Activated T-cell treated with anti-CD3 and anti-CD28 coated beads, Interleukin-2, amount 50 U/mL, for 48 hours (primary cell): ENCODE measurements at regions not wholly inside any gene's neighbourhood (a gene's known extent, or its start where the extent isn't known, plus 50 kb on each side); places are given as distances from the start of the nearest gene placed in this dataset.

Source experiments
- DNase-seq, 2 experiments: peaks; one replicate each; pipeline ENCODE4 v3.0.0-alpha.2; 2020

DNA sequence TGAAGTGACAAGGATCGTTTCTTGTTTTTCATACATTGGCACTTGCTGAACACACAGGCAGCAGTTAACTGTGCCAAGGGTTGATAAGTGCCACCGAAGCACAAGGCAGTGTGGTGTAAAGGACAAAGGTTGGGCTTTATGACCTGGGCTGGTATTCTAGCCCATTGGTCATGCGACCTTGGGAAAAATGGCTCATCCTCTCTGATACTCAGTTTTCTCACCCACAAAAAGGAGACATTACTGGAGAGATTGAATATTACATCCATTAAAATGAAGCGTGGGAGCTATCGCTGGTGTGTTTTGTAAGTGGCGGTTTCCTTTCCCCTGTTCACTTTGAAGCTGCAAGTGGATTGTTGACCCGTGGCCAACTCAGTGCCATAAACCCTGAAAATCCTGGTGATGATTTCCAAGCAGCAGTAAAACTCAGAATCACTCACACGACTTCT lies 216.9 kb downstream of the HAPSTR1 start:
- no peak for DNase-seq

DNA sequence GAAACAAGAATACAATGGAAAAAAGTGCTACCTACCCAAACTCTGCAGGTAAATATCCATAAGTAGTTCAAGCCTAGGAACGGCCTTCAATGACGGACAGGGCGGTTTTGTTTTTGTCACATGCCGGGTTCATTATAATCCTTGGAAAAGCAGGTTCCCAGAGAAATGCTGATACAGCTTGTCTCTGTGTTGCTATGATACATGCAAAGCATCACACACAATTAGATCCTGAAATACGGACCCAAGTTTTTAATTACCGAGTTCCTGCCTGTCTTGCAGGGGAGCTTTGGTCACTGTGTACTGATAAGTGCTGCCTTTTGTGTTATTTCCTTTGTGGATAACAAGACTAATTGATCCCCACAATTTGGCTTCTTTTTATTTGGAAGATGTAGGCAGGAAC lies 217.4 kb downstream of the HAPSTR1 start:
- DNase-seq, result no peak

DNA sequence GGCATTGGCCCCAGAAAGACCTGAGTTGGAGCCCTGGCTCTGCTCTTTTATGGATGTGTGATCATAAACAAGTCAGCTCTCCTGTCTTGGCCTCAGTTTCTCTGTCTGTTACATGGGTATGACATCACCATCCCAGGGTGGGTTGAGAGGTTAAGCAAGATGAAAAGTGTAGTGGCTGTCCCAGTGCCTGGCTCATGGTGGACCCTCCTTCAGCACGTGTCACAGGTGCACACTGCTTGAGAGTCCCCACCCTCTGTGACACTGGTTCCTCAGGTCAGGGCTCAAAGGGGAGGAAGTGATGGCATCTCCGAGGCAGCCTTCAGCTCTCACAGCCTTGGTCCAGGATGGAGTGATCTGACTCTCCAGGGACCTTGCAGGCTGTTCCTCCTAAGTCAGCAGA lies 218.4 kb downstream of the HAPSTR1 start:
- DNase-seq, result no peak

GRCh38 chr16:9311303-9311954 lies 220.0 kb downstream of the HAPSTR1 start:
- DNase-seq, result no peak

DNA sequence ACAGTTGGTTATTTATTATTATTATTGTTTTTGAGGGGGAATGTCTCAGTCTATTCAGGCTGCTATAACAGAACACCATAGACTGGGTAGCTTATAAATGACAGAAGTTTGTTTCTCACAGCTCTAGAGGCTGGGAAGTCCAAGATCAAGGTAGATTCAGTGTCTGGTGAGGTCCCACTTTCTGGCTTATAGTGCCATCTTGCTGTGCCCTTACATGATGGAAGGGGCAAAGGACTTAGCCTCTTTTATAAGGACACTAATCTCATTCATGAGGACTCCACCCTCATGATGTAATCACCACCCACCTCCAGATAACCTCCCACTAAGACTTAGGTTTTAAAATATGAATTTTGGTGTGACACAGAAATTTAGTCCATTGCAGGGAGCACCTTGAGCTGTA lies 224.6 kb downstream of the HAPSTR1 start:
- DNase-seq, result no peak

GRCh38 chr16:9316615-9317014 lies 225.2 kb downstream of the HAPSTR1 start:
- no peak for DNase-seq

DNA sequence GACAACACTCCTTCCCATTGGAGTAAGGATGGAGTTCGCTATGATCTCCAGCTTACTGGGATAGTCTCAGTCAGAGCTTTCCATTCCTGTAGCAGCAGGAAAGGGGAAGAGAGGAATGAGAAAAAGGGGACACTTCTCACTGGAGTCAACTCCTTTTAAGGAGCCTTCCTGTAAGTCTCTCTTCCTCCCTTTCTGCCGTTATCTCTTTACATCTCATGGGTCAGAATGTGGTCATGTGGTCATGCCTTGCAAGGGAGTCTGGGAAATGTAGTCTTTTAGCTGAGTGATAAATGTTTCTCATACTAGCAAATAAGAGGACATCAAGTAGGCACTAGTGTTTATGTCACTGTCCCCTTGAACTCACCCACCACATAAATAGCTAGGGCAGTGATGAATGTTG lies 227.3 kb downstream of the HAPSTR1 start:
- no peak for DNase-seq

DNA sequence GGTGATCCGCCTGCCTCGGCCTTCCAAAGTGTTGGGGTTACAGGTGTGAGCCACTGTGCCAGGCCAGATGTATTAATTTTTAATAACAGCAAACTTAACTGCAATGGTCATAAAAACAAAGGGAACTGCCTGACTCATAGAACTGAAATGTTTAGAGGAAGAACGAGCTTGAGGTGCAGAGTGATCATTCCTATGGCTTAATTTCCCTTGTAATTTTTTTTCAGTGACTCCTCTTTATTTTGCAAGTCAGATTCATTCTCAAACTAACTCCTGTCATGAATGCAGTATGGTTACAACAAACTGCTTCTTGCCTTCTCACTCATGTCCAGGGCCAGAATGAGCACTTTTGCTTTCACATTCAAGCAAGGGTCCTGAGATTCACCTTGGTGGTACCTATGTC lies 231.3 kb downstream of the HAPSTR1 start:
- DNase-seq, result no peak

GRCh38 chr16:9323170-9323569 lies 231.7 kb downstream of the HAPSTR1 start:
- no peak for DNase-seq

GRCh38 chr16:9327253-9327652 lies 235.8 kb downstream of the HAPSTR1 start:
- no peak for DNase-seq

- no peak for DNase-seq
Measured at GRCh38 chr16:9328411-9328810, 237.0 kb downstream of the HAPSTR1 start.

GRCh38 chr16:9330095-9330494 lies 238.7 kb downstream of the HAPSTR1 start:
- no peak for DNase-seq

DNA sequence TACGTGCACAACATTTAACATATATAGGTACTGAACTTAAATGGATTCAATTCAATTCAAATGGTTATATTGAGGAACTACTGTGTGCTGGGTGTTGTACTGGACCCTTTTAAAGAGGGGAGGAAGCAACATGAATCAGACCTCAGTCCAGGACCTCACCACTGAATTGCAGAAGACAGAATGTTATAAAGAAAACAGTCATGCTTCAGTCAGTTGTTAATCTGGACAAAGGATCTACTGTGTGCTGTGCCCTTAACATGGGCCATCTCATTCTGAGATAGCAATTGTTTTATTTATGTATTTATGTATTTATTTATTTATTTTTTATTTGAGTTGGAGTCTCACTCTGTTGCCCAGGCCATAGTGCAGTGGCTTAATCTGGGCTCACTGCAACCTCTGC lies 240.1 kb downstream of the HAPSTR1 start:
- no peak for DNase-seq

GRCh38 chr16:9332574-9333148 lies 241.2 kb downstream of the HAPSTR1 start:
- no peak for DNase-seq

DNA sequence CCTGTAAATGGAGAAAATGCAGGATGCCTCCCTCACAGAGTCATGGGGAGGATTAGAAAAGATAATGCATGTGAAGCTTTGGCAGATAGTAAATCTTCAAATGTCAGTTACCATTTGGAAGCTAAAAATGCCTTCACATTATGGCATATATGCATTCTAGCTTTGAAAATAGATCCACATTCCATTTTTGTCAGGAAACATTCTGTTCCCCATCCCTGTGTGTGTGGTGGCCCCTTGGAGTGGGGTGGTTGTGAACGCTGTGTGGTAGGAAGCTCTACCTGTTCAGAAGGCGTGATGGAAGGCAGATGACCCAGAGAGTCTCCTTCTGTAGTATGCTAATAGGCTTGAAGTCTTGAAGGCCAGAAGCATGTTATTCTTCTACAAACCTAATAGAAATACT lies 242.0 kb downstream of the HAPSTR1 start:
- no peak for DNase-seq

- no peak for DNase-seq
Measured at GRCh38 chr16:9334103-9334502, 242.7 kb downstream of the HAPSTR1 start.

- no peak for DNase-seq
Measured at GRCh38 chr16:9337308-9338032, 246.0 kb downstream of the HAPSTR1 start.

GRCh38 chr16:9338068-9338467 lies 246.6 kb downstream of the HAPSTR1 start:
- DNase-seq, result no peak

GRCh38 chr16:9338510-9338909 lies 247.1 kb downstream of the HAPSTR1 start:
- DNase-seq, result no peak

GRCh38 chr16:9340526-9341256 lies 249.2 kb downstream of the HAPSTR1 start:
- no peak for DNase-seq

DNA sequence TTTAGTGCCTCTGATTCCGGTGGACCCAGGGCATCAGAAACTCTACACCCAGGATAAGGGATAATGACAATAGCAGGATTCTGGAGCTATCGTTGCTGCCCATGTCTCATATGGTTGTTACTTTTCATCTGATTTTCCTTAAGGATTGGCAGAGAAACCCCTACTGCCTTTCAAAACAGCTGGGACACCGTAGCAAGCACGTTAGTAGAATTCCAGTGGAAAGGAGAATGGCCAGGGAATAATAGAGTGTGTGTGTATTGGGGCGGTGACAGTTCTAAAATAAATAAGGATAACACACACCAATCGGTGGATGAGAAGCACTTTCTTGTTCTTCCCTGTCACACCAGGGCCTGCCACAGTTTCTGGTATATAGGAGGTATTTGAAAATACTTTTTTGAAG lies 251.8 kb downstream of the HAPSTR1 start:
- DNase-seq, result no peak

DNA sequence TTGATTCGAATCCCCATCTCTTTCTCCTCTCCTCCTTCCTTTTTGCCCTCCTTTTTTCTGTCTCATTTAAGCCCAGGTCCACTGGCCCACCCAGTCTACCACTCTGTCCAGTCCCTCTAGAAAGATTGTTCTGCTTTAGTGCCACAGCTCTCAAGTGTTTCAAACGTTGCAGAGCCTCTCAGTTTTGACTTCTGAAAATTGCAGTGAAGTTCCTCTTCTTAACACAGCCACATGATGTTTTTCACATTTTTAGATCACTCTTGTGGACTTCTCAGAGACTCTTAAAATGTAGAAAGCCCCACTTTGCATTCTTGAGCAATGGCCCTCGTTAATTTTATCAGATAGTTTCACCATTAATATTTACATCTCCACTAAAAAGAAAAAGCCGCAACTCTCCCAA lies 253.1 kb downstream of the HAPSTR1 start:
- DNase-seq, result no peak

DNA sequence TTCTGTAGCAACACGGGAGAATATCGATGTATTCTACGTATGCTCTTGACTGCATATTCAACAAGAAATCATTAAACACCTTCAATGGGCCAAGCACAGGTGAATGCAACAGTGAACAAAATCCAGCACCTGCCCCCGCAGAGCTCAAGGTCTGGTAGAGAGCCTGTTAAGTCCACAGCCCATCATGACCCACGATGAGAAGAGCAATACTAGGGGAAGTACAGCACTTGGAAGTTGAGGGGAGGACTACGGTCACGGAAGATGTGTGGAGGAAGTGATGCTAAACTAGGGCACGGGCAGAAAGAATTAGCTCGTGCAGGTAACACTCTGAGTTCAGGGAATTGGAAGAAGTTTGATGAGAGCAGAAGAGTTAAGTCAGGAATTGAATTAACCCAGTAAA lies 253.6 kb downstream of the HAPSTR1 start:
- no peak for DNase-seq

- no peak for DNase-seq
Measured at GRCh38 chr16:9345880-9346279, 254.4 kb downstream of the HAPSTR1 start.
